Right lobe of liver (tissue), 6 donors: ENCODE measurements at regions not wholly inside any gene's neighbourhood (a gene's known extent, or its start where the extent isn't known, plus 50 kb on each side); places are given as distances from the start of the nearest gene placed in this dataset.

ENCODE experiments used
- ATAC-seq, 4 donors: fragments of 200-7000 bp; cut with Tn5 transposase; one replicate each; pipeline ENCODE4 v1.9.1; 2020; ENCODE audit warnings: mild to moderate bottlenecking in 4 of 4, moderate library complexity in 4 of 4
- DNase-seq, 3 donors: peaks; one replicate each; pipeline ENCODE4 v3.0.0-alpha.2; 2020
- H3K27ac ChIP-seq, 3 donors: fragments of 200-600 bp; one replicate each; pipeline ENCODE4 v1.8.0; 2022
- H3K27me3 ChIP-seq, 2 donors: fragments of 200-600 bp; one replicate each; pipeline ENCODE4 v1.8.0; 2022
- H3K36me3 ChIP-seq, 4 donors: fragments of 200-600 bp; sonication (generic) in 1 of 4; one replicate each; pipeline versions ENCODE4 v1.5.1 to v1.8.0; 2017 to 2022; ENCODE audit warnings: control low read depth in 1 of 4
- H3K4me1 ChIP-seq, 4 donors: fragments of 200-600 bp; sonication (generic) in 1 of 4; one replicate each; pipeline versions ENCODE4 v1.5.1 to v1.8.0; 2017 to 2022; ENCODE audit warnings: control low read depth in 1 of 4
- H3K4me3 ChIP-seq, 3 donors: fragments of 200-600 bp; one replicate each; pipeline ENCODE4 v1.8.0; 2022
- H3K9me3 ChIP-seq, 4 donors: fragments of 200-600 bp; sonication (generic) in 1 of 4; one replicate each; pipeline versions ENCODE4 v1.5.1 to v1.8.0; 2017 to 2022; ENCODE audit warnings: control low read depth in 1 of 4
- POLR2A ChIP-seq: fragments of 450-650 bp; IDR thresholded peaks from one replicate; pipeline ENCODE4 v1.6.1; 2017; ENCODE audit warnings: antibody characterized with exemption, mild to moderate bottlenecking
- whole genome bisulfite sequencing: methylation state at CpG from one replicate; pipeline ENCODE4 v1.1.6; 2018; ENCODE audit warnings: low coverage, low lambda C conversion rate; ENCODE audit not compliant: insufficient coverage; ENCODE audit errors: missing lambda C conversion rate; 5-methylcytosine and 5-hydroxymethylcytosine counted together
- intact Hi-C, 2 donors: fragments of 100-400 bp; cut with DNase I; formaldehyde crosslinking; loops; one replicate each; pipeline versions ENCODE4 v1.11.2 to v1.14.1; 2022
- TF ChIP-seq, protein P1 (sequence below), 4 donors: fragments of 200-600 bp in 3 of 4; fragments of 450-650 bp in 1 of 4; IDR thresholded peaks; one replicate each; pipeline versions ENCODE4 v1.5.1 to v1.8.0; 2016 to 2022; ENCODE audit warnings: antibody characterized with exemption in 4 of 4, mild to moderate bottlenecking in 2 of 4
- donor health status: DM: no; HTN: yes; CAD: no.
- donor health status: DM: no; HTN: no; CAD: no.
- donor health status: DM: no; HTN: no; CAD: no.
- donor health status: DM: no; HTN: yes; CAD: no.
- donor health status: DM: no; HTN: yes; CAD: no.

DNA sequence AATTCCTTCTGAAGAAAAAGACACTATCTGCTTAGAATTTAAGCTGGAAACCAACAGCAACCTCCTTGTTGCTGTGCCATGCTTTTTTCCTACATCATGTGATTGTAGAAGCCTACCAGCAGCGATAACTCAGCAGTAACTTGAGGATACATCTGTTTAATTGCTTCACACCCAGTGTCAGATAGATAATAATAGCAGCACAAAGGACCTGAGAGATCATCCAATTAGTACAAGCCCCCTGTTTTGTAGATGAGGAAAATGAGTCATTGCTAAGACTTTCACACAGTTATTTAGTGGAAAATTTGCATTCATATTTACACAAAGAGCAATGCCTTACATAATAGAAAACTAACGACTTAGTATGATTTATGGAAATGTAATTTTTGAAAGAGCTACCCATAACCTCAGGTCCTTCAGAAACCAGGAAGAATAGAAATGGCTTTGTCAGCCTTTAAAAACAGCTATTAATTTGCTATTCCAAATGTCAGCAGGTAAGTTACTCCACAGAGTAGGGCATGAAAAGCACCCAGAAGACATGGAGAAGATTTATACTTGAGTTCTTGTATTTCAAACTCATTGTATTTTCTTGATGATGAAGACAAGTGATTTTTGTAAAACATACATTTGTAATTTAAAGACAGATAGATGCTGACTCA, 93.7 kb upstream of the SGCG start:
- ATAC-seq (no peak), DNase-seq (no peak)
- intact Hi-C loops, result no loop called here
- Histone ChIP-seq H3K27ac (no peak overlapping the region), H3K4me3 (no peak overlapping the region), H3K4me1 (no peaks in the 10 kb centered on the region), H3K36me3 (no peaks in the 10 kb centered on the region), H3K9me3 (no peaks in the 10 kb centered on the region), H3K27me3 (no peaks in the 10 kb centered on the region)
- 24% methylated on average over 2 of the region's 2 CpGs for WGBS
- no peak for TF ChIP-seq POLR2A
- TF ChIP-seq, protein P1, sequence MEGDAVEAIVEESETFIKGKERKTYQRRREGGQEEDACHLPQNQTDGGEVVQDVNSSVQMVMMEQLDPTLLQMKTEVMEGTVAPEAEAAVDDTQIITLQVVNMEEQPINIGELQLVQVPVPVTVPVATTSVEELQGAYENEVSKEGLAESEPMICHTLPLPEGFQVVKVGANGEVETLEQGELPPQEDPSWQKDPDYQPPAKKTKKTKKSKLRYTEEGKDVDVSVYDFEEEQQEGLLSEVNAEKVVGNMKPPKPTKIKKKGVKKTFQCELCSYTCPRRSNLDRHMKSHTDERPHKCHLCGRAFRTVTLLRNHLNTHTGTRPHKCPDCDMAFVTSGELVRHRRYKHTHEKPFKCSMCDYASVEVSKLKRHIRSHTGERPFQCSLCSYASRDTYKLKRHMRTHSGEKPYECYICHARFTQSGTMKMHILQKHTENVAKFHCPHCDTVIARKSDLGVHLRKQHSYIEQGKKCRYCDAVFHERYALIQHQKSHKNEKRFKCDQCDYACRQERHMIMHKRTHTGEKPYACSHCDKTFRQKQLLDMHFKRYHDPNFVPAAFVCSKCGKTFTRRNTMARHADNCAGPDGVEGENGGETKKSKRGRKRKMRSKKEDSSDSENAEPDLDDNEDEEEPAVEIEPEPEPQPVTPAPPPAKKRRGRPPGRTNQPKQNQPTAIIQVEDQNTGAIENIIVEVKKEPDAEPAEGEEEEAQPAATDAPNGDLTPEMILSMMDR (IDR thresholded peaks at IDR 0.05), result no peak

DNA sequence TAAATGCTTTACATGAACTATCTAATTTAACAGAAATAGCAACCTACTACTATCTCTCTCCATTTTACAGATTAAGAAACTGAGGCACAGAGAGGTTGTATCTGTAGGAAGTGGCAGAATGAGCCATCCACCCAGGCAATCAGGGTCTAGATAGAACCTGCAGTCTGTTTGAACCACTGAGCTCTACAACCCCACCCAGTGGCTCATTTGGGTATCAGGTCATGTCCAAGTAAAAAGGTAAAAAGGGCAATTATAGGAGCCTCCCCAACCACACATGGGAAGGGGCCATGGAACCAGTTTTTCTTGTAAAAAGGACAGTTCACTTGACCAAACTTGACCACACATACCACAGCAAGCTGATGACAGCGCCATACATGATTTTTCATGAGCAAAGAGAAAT, 92.9 kb upstream of the SGCG start:
- Histone ChIP-seq H3K9me3 (no peaks in the 10 kb centered on the region), H3K4me1 (no peaks in the 10 kb centered on the region), H3K27me3 (no peaks in the 10 kb centered on the region), H3K4me3 (no peak overlapping the region), H3K27ac (no peak overlapping the region), H3K36me3 (no peaks in the 10 kb centered on the region)
- whole genome bisulfite sequencing, result 18% methylated on average over 1 of the region's 1 CpG
- DNase-seq (no peak), ATAC-seq (peak; percentile 42 to 60 (median 47))
- no peak for TF ChIP-seq POLR2A
- TF ChIP-seq, protein P1 (IDR thresholded peaks at IDR 0.05), result peak; percentile 9 to 49 (median 37)
- intact Hi-C loops, result no loop called here

DNA sequence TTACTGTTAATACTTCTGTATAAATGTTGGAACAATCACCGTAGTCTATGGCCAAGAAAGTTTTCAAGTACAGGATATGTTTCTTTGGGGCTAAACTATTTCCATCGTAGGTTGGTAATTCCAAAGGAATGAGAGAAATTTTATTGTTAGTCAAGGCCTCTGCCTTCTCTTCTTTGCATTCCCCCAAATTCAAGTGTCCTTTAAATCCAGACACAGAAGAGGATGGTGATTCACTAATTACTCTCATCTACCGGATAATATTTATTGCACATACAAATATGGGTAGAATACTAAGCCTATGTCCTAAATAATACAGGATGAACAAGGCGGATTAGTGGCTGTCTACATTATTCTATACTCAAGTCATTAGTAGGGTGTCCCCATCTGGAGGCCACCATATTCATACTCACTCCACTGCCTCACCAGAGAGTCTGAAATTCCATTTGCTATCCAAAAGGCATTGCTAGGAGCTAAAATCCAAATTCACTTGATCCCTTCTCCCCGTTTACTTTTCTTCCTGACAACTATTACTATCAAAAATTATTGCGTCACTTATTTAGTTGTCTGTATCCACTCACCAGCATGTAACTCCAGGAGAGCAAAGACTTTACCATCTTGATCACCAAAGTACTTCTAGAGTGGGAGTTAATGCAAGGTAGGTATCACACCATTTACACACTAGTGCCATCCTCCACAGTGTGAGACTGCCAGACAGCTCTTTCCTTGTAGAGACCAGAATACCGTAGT, 82.4 kb upstream of the SGCG start:
- H3K9me3 ChIP-seq, result no peaks in the 10 kb centered on the region
- no peaks in the 10 kb centered on the region for H3K4me1 ChIP-seq
- TF ChIP-seq POLR2A, result no peak
- TF ChIP-seq, protein P1 (IDR thresholded peaks at IDR 0.05), result no peak
- no peaks in the 10 kb centered on the region for H3K36me3 ChIP-seq
- WGBS, result 60% methylated on average over 7 of the region's 7 CpGs
- peaks cover 0 to 1% of the 10 kb centered on the region in 2 donors for H3K27me3 ChIP-seq
- no peak for DNase-seq
- H3K4me3 ChIP-seq, result no peak overlapping the region
- intact Hi-C loops, result no loop called here
- ATAC-seq, result no peak
- H3K27ac ChIP-seq, result no peak overlapping the region

DNA sequence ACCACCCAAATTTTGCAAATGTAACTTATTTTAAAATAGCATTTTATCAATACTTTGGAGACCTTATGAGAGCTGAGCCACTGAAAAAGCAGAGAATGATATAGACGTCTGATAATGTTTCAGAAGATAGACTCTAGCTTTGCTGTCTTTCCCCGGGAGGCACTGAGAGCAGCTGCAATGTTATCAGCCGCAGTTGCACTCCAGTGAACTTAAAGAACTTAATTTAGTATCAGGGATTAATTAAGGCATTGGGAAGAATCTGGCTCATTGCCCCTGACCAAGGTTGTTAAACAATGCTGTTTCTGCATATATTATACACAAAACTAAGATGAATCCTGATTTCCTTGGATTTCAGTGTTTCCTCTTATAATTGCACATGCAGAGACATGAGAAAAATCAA, 75.7 kb upstream of the SGCG start:
- no peaks in the 10 kb centered on the region for H3K4me1 ChIP-seq
- 32% methylated on average over 3 of the region's 3 CpGs for WGBS
- DNase-seq, result no peak
- H3K27ac ChIP-seq, result no peak overlapping the region
- no peak for ATAC-seq
- H3K36me3 ChIP-seq, result no peaks in the 10 kb centered on the region
- H3K27me3 ChIP-seq, result no peaks in the 10 kb centered on the region
- TF ChIP-seq POLR2A, result no peak
- TF ChIP-seq, protein P1 (IDR thresholded peaks at IDR 0.05), result no peak
- H3K4me3 ChIP-seq, result no peak overlapping the region
- intact Hi-C loops, result no loop called here
- no peaks in the 10 kb centered on the region for H3K9me3 ChIP-seq
